ENCODE measurements at regions not wholly inside any gene's neighbourhood (a gene's known extent, or its start where the extent isn't known, plus 50 kb on each side); places are given as distances from the start of the nearest gene placed in this dataset.

DNA sequence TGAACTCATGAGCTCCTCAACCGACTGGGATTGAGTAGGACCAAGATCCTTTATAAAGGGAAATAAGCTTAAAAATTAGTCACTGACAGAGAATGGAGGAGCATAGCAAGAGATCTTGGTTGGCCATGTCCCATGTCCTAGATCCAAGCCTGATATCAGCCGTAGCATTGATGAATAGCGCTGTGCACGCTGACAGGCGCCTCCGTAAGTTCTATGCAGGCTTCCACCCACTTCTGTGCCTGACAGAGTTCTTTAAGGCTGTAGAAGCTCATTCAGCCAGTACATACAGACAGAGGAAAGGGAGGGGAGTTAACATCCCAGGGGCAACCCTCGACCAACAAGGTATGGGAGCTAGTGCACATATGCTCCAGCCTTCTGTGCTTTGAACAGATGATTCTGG lies 251.7 kb upstream of the TBC1D5 start:
- TF ChIP-seq, protein P1, sequence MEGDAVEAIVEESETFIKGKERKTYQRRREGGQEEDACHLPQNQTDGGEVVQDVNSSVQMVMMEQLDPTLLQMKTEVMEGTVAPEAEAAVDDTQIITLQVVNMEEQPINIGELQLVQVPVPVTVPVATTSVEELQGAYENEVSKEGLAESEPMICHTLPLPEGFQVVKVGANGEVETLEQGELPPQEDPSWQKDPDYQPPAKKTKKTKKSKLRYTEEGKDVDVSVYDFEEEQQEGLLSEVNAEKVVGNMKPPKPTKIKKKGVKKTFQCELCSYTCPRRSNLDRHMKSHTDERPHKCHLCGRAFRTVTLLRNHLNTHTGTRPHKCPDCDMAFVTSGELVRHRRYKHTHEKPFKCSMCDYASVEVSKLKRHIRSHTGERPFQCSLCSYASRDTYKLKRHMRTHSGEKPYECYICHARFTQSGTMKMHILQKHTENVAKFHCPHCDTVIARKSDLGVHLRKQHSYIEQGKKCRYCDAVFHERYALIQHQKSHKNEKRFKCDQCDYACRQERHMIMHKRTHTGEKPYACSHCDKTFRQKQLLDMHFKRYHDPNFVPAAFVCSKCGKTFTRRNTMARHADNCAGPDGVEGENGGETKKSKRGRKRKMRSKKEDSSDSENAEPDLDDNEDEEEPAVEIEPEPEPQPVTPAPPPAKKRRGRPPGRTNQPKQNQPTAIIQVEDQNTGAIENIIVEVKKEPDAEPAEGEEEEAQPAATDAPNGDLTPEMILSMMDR (optimal IDR thresholded peaks at IDR 0.05 in 1 of 3, IDR thresholded peaks at IDR 0.05 in 1 of 3, conservative IDR thresholded peaks at IDR 0.05 in 1 of 3; ENCODE audit: extremely low read depth in 1 of 3, insufficient read depth in 2 of 3, low read length in 3 of 3), result no peak
- no peak for TF ChIP-seq EZH2 (IDR thresholded peaks at IDR 0.05; ENCODE audit: low read length)

DNA sequence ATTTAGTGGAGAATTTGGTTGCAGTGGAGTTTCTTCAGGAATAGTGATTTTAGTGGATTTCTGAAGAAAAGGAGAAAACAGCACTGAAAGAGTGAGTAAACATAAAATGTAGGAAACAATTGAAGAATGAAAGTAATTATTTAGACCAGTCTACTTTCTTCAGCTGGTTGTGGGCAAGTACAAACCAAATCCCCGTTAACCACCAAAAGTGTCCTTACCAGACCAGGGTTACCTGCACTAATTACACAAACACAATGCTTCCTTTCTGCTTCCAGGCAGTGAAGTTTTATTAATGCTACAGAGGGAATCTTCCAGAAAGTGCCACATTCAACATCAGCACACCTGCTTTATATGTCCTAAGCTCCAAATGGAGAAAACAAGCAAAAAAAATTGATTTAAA lies 248.0 kb upstream of the TBC1D5 start:
- no peak overlapping the region for H3K27ac ChIP-seq (ENCODE audit: control insufficient read depth, insufficient read depth, low read length)
- DNase-seq (ENCODE audit: low read depth, low spot score) (no peak), FAIRE-seq (no peak)
- H2AFZ ChIP-seq (ENCODE audit: control insufficient read depth, low read length), result no peak overlapping the region
- TF ChIP-seq, protein P1 (optimal IDR thresholded peaks at IDR 0.05 in 1 of 3, IDR thresholded peaks at IDR 0.05 in 1 of 3, conservative IDR thresholded peaks at IDR 0.05 in 1 of 3; ENCODE audit: extremely low read depth in 1 of 3, insufficient read depth in 2 of 3, low read length in 3 of 3), result no peak
- TF ChIP-seq EZH2 (IDR thresholded peaks at IDR 0.05; ENCODE audit: low read length), result no peak
- H3K79me2 ChIP-seq (ENCODE audit: control insufficient read depth, insufficient read depth, low read length), result no peaks in the 10 kb centered on the region
- no peaks in the 10 kb centered on the region for H3K9me3 ChIP-seq (ENCODE audit: control insufficient read depth, low read depth, low read length)
- no peaks in the 10 kb centered on the region for H3K27me3 ChIP-seq (ENCODE audit: control insufficient read depth, extremely low read depth, insufficient read depth, low read length)
- no peaks in the 10 kb centered on the region for H4K20me1 ChIP-seq (ENCODE audit: control insufficient read depth, extremely low read depth, insufficient read depth, low read length)
- no peaks in the 10 kb centered on the region for H3K9me1 ChIP-seq (ENCODE audit: control insufficient read depth, extremely low read depth, insufficient read depth, low read length)
- peaks cover 7% of the 10 kb centered on the region for H3K4me1 ChIP-seq (ENCODE audit: control insufficient read depth, extremely low read depth, insufficient read depth, low read length)
- dilution Hi-C loops (cut with MboI; ENCODE audit: extremely low pct_ligation_motif_present, low sequenced_read_pairs), result no loop called here
- no peak overlapping the region for H3K9ac ChIP-seq (ENCODE audit: control insufficient read depth, extremely low read depth, insufficient read depth, low read length)
- H3K4me3 ChIP-seq (ENCODE audit: control insufficient read depth in 2 of 3, extremely low read depth in 1 of 3, insufficient read depth in 2 of 3, low read depth in 1 of 3, low read length in 3 of 3), result no peak overlapping the region
- no peak overlapping the region for H3K4me2 ChIP-seq (ENCODE audit: control insufficient read depth, extremely low read depth, insufficient read depth, low read depth, low read length)
- H3K36me3 ChIP-seq (ENCODE audit: control insufficient read depth in 2 of 2, extremely low read depth in 1 of 2, insufficient read depth in 2 of 2, low read length in 2 of 2), result no peaks in the 10 kb centered on the region

More for the DNA sequence above, 251.7 kb upstream of the TBC1D5 start:
- Histone ChIP-seq H3K36me3 (ENCODE audit: control insufficient read depth in 2 of 2, extremely low read depth in 1 of 2, insufficient read depth in 2 of 2, low read length in 2 of 2) (no peaks in the 10 kb centered on the region), H3K4me3 (ENCODE audit: control insufficient read depth in 2 of 3, extremely low read depth in 1 of 3, insufficient read depth in 2 of 3, low read depth in 1 of 3, low read length in 3 of 3) (no peak overlapping the region), H3K27me3 (ENCODE audit: control insufficient read depth, extremely low read depth, insufficient read depth, low read length) (no peaks in the 10 kb centered on the region), H2AFZ (ENCODE audit: control insufficient read depth, low read length) (no peak overlapping the region), H3K27ac (ENCODE audit: control insufficient read depth, insufficient read depth, low read length) (no peak overlapping the region), H3K9ac (ENCODE audit: control insufficient read depth, extremely low read depth, insufficient read depth, low read length) (no peak overlapping the region), H4K20me1 (ENCODE audit: control insufficient read depth, extremely low read depth, insufficient read depth, low read length) (no peaks in the 10 kb centered on the region), H3K79me2 (ENCODE audit: control insufficient read depth, insufficient read depth, low read length) (no peaks in the 10 kb centered on the region), H3K4me1 (ENCODE audit: control insufficient read depth, extremely low read depth, insufficient read depth, low read length) (no peaks in the 10 kb centered on the region), H3K9me3 (ENCODE audit: control insufficient read depth, low read depth, low read length) (no peaks in the 10 kb centered on the region), H3K9me1 (ENCODE audit: control insufficient read depth, extremely low read depth, insufficient read depth, low read length) (no peaks in the 10 kb centered on the region), H3K4me2 (ENCODE audit: control insufficient read depth, extremely low read depth, insufficient read depth, low read depth, low read length) (no peak overlapping the region)
- dilution Hi-C loops (cut with MboI; ENCODE audit: extremely low pct_ligation_motif_present, low sequenced_read_pairs), result no loop called here
- no peak for FAIRE-seq
- no peak for DNase-seq (ENCODE audit: low read depth, low spot score)
